ENCODE measurements at regions not wholly inside any gene's neighbourhood (a gene's known extent, or its start where the extent isn't known, plus 50 kb on each side); places are given as distances from the start of the nearest gene placed in this dataset.

GRCh38 chr5:68922172-68922987 is 171.4 kb upstream of the SLC30A5 start (continued):
- TF ChIP-seq REST (tag by site-specific recombination; IDR thresholded peaks at IDR 0.05), result no peak
- TF ChIP-seq ZNF518A (tag by site-specific recombination; conservative IDR thresholded peaks at IDR 0.05; ENCODE audit: low read depth), result no peak
- TF ChIP-seq ZFP37 (tag by site-specific recombination; IDR thresholded peaks at IDR 0.05), result no peak
- TF ChIP-seq ZNF777 (tag by site-specific recombination; IDR thresholded peaks at IDR 0.05; ENCODE audit: borderline replicate concordance), result no peak
- no peak for TF ChIP-seq ZNF138 (tag by site-specific recombination; IDR thresholded peaks at IDR 0.05; ENCODE audit: borderline replicate concordance)

- H3K4me1 ChIP-seq (ENCODE audit: control insufficient read depth, insufficient read depth, low read length), result no peaks in the 10 kb centered on the region
- no peaks in the 10 kb centered on the region for H3K36me3 ChIP-seq (ENCODE audit: control insufficient read depth in 2 of 2, insufficient read depth in 1 of 2, low read length in 2 of 2)
- POLR2A ChIA-PET, result no interaction called here
- no peak overlapping the region for H3K27ac ChIP-seq (ENCODE audit: extremely low read depth, low read depth, low read length)
- CTCF ChIA-PET, result no interaction called here
- no peak overlapping the region for H3K4me3 ChIP-seq (ENCODE audit: low read depth, low read length)
- TF ChIP-seq KLF1 (tag by site-specific recombination; IDR thresholded peaks at IDR 0.05) (no peak), ZNF416 (tag by site-specific recombination; IDR thresholded peaks at IDR 0.05) (no peak), EGR2 (tag by site-specific recombination; IDR thresholded peaks at IDR 0.05; ENCODE audit: low read depth) (no peak), ZNF239 (tag by site-specific recombination; IDR thresholded peaks at IDR 0.05) (no peak), AEBP2 (tag by site-specific recombination; IDR thresholded peaks at IDR 0.05; ENCODE audit: borderline replicate concordance) (no peak), ZNF558 (tag by site-specific recombination; IDR thresholded peaks at IDR 0.05) (no peak), ZNF214 (tag by site-specific recombination; IDR thresholded peaks at IDR 0.05; ENCODE audit: borderline replicate concordance) (no peak), ZNF48 (tag by site-specific recombination; IDR thresholded peaks at IDR 0.05) (no peak)
- no peaks in the 10 kb centered on the region for H3K9me3 ChIP-seq (ENCODE audit: control insufficient read depth, insufficient read depth, low read depth, low read length)
These were observed 169.2 kb upstream of the SLC30A5 start for GRCh38 chr5:68924481-68925145.
